ENCODE measurements at regions not wholly inside any gene's neighbourhood (a gene's known extent, or its start where the extent isn't known, plus 50 kb on each side); places are given as distances from the start of the nearest gene placed in this dataset.

DNA sequence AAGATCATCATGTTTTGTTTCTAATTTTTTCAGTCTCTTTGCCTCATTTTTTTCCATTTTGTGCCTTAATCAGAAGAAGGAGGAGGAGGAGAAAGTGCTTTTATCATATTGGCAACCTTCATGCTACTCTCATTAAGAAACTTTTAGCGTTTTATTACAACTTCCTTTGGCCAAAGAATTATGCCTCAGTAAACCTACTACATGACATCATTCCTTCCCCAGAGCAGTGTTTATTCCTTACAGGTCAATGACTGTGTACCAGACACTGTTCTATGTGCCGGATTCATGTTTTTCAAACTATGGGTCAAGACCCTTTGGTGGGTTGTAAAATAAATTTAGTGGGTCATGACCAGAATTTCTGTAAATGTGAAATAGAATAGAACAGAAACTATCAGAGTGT lies 110.4 kb downstream of the SLC30A10 start:
- H3K9me3 ChIP-seq: no peaks in the 10 kb centered on the region
- TF ChIP-seq SMC3 (IDR thresholded peaks at IDR 0.05; ENCODE audit: low read depth, low read length) (no peak), IRF3 (IDR thresholded peaks at IDR 0.05; ENCODE audit: low read depth, low read length) (no peak), RCOR1 (IDR thresholded peaks at IDR 0.05; ENCODE audit: low read length) (no peak)
- DNase-seq: no peak
- no peaks in the 10 kb centered on the region for H3K79me2 ChIP-seq (ENCODE audit: insufficient read depth)
- ChIA-PET CTCF (no interaction called here), POLR2A (no interaction called here)
- no peaks in the 10 kb centered on the region for H3K36me3 ChIP-seq (replicated peaks in 1 of 2; ENCODE audit: control insufficient read depth in 1 of 2, insufficient read depth in 2 of 2, low read length in 1 of 2)
- H2AFZ ChIP-seq (ENCODE audit: low read depth): no peak overlapping the region
- no peaks in the 10 kb centered on the region for H3F3A ChIP-seq (replicated peaks; ENCODE audit: insufficient read depth)
- no peak overlapping the region for H3K4me2 ChIP-seq
- H3K27ac ChIP-seq (ENCODE audit: low read depth in 2 of 2, low read length in 1 of 2): no peak overlapping the region
- 88% methylated on average over 2 of the region's 2 CpGs for WGBS (ENCODE audit: low lambda C conversion rate)
- no peaks in the 10 kb centered on the region for H3K27me3 ChIP-seq (ENCODE audit: insufficient read depth)
- H4K20me1 ChIP-seq (ENCODE audit: insufficient read depth): no peaks in the 10 kb centered on the region
- no peak overlapping the region for H3K9ac ChIP-seq
- no peaks in the 10 kb centered on the region for H3K9me2 ChIP-seq
- no peak overlapping the region for H3K4me3 ChIP-seq (ENCODE audit: low read depth in 2 of 2, low read length in 1 of 2)
- H3K4me1 ChIP-seq (ENCODE audit: control insufficient read depth in 1 of 2, insufficient read depth in 2 of 2, low read depth in 1 of 2, low read length in 1 of 2): peaks cover 0 to 4% of the 10 kb centered on the region in 2 experiments; a peak in 2 of 4 replicates

GRCh38 chr1:219813294-219813693 lies 115.1 kb downstream of the SLC30A10 start:
- H2AFZ ChIP-seq (ENCODE audit: low read depth): no peak overlapping the region
- no peaks in the 10 kb centered on the region for H3F3A ChIP-seq (replicated peaks; ENCODE audit: insufficient read depth)
- no peak for DNase-seq
- TF ChIP-seq IRF3 (IDR thresholded peaks at IDR 0.05; ENCODE audit: low read depth, low read length) (no peak), NFIC (IDR thresholded peaks at IDR 0.05; ENCODE audit: borderline replicate concordance) (no peak), RFX5 (IDR thresholded peaks at IDR 0.05; ENCODE audit: low read length) (no peak), MEF2A (IDR thresholded peaks at IDR 0.05; ENCODE audit: borderline replicate concordance, low read depth) (no peak), GATA2 (CRISPR knock-in tag; IDR thresholded peaks at IDR 0.05) (no peak), NRF1 (IDR thresholded peaks at IDR 0.05; ENCODE audit: low read depth, low read length) (no peak), GABPA (IDR thresholded peaks at IDR 0.05; ENCODE audit: low read depth) (no peak), REST (IDR thresholded peaks at IDR 0.05; ENCODE audit: low read depth, low read length) (no peak), CHD2 (IDR thresholded peaks at IDR 0.05; ENCODE audit: low read length, partially characterized antibody) (no peak), JUND (IDR thresholded peaks at IDR 0.05) (no peak), FOXM1 (IDR thresholded peaks at IDR 0.05; ENCODE audit: low read depth) (no peak), MAX (IDR thresholded peaks at IDR 0.05; ENCODE audit: low read depth) (no peak), RXRA (IDR thresholded peaks at IDR 0.05; ENCODE audit: borderline replicate concordance, low read depth) (no peak), ZBTB33 (IDR thresholded peaks at IDR 0.05; ENCODE audit: borderline replicate concordance, low read depth) (no peak), ELF1 (IDR thresholded peaks at IDR 0.05) (no peak), SMC3 (IDR thresholded peaks at IDR 0.05; ENCODE audit: low read depth, low read length) (no peak)
- H4K20me1 ChIP-seq (ENCODE audit: insufficient read depth): no peaks in the 10 kb centered on the region
- H3K4me1 ChIP-seq (ENCODE audit: control insufficient read depth in 1 of 2, insufficient read depth in 2 of 2, low read depth in 1 of 2, low read length in 1 of 2): peaks cover 4 to 5% of the 10 kb centered on the region in 2 experiments
- H3K27me3 ChIP-seq (ENCODE audit: insufficient read depth): no peaks in the 10 kb centered on the region
- H3K27ac ChIP-seq (ENCODE audit: low read depth in 2 of 2, low read length in 1 of 2): no peak overlapping the region
- 65% methylated on average over 1 of the region's 1 CpG for WGBS (ENCODE audit: low lambda C conversion rate)
- H3K9me3 ChIP-seq: no peaks in the 10 kb centered on the region
- H3K4me3 ChIP-seq (ENCODE audit: low read depth in 2 of 2, low read length in 1 of 2): no peak overlapping the region
- no peaks in the 10 kb centered on the region for H3K36me3 ChIP-seq (replicated peaks in 1 of 2; ENCODE audit: control insufficient read depth in 1 of 2, insufficient read depth in 2 of 2, low read length in 1 of 2)
- no peak overlapping the region for H3K4me2 ChIP-seq
- H3K9ac ChIP-seq: no peak overlapping the region
- H3K9me2 ChIP-seq: no peaks in the 10 kb centered on the region
- POLR2A ChIA-PET: interaction anchor here (1.2 kb wide), 1 partner anchor 246 kb away, joined by 3 read pairs; no protein-coding TSS in a partner anchor
- H3K79me2 ChIP-seq (ENCODE audit: insufficient read depth): no peaks in the 10 kb centered on the region
- CTCF ChIA-PET: interaction anchor here (0.6 to 4.9 kb wide), 58 partner anchors 8 to 1600 kb away, joined by 3 to 53 read pairs (median 4); partner anchors contain the start of gene RRP15

Data from SK-N-SH (cell line).